Glutamatergic neuron (in vitro differentiated cells): ENCODE measurements at regions not wholly inside any gene's neighbourhood (a gene's known extent, or its start where the extent isn't known, plus 50 kb on each side); places are given as distances from the start of the nearest gene placed in this dataset.

Experiments
- DNase-seq: peaks from one replicate; pipeline ENCODE4 v3.0.0; 2022
- H3K27ac Mint-ChIP-seq: one replicate; pipeline ENCODE4 v1.8.0; 2020; ENCODE audit warnings: mild to moderate bottlenecking, mixed read lengths, inconsistent platforms; ENCODE audit not compliant: unreplicated experiment
- H3K27me3 Mint-ChIP-seq: one replicate; pipeline ENCODE4 v1.8.0; 2020; ENCODE audit warnings: mild to moderate bottlenecking, moderate library complexity, mixed read lengths, inconsistent platforms; ENCODE audit not compliant: unreplicated experiment
- H3K36me3 Mint-ChIP-seq: one replicate; pipeline ENCODE4 v1.8.0; 2020; ENCODE audit warnings: mild to moderate bottlenecking, mixed read lengths, inconsistent platforms; ENCODE audit not compliant: unreplicated experiment
- H3K4me1 Mint-ChIP-seq: one replicate; pipeline ENCODE4 v1.8.0; 2020; ENCODE audit warnings: mild to moderate bottlenecking, low read depth, mixed read lengths, inconsistent platforms; ENCODE audit not compliant: unreplicated experiment
- H3K4me3 Mint-ChIP-seq: one replicate; pipeline ENCODE4 v1.8.0; 2020; ENCODE audit warnings: mild to moderate bottlenecking, mixed read lengths, inconsistent platforms; ENCODE audit not compliant: unreplicated experiment
- H3K9me3 Mint-ChIP-seq: one replicate; pipeline ENCODE4 v1.8.0; 2020; ENCODE audit warnings: mild to moderate bottlenecking, moderate library complexity, mixed read lengths, inconsistent platforms; ENCODE audit not compliant: unreplicated experiment
- CTCF ChIP-seq: fragments of 200-600 bp; sonication (generic); IDR thresholded peaks from one replicate; pipeline ENCODE4 v1.5.0; 2021; ENCODE audit not compliant: partially characterized antibody, unreplicated experiment

GRCh38 chr4:111596491-111596890 lies 548.8 kb upstream of the FAM241A start:
- no peaks in the 10 kb centered on the region for H3K4me1 Mint-ChIP-seq
- no peaks in the 10 kb centered on the region for H3K9me3 Mint-ChIP-seq
- no peak for DNase-seq
- TF ChIP-seq CTCF: no peak
- H3K4me3 Mint-ChIP-seq: no peak overlapping the region
- no peak overlapping the region for H3K27ac Mint-ChIP-seq
- no peaks in the 10 kb centered on the region for H3K27me3 Mint-ChIP-seq
- H3K36me3 Mint-ChIP-seq: no peaks in the 10 kb centered on the region

- Mint-ChIP-seq H3K9me3 (no peaks in the 10 kb centered on the region), H3K4me3 (no peak overlapping the region), H3K27me3 (no peaks in the 10 kb centered on the region), H3K4me1 (no peaks in the 10 kb centered on the region), H3K36me3 (no peaks in the 10 kb centered on the region), H3K27ac (no peak overlapping the region)
- no peak for TF ChIP-seq CTCF
- DNase-seq: no peak
Measured at GRCh38 chr4:111601671-111602070, 543.6 kb upstream of the FAM241A start.

- Mint-ChIP-seq H3K27me3 (no peaks in the 10 kb centered on the region), H3K36me3 (no peaks in the 10 kb centered on the region), H3K9me3 (no peaks in the 10 kb centered on the region), H3K4me1 (no peaks in the 10 kb centered on the region), H3K27ac (no peak overlapping the region), H3K4me3 (no peak overlapping the region)
- TF ChIP-seq CTCF: no peak
- no peak for DNase-seq
Measured at GRCh38 chr4:111602848-111603247, 542.4 kb upstream of the FAM241A start.

GRCh38 chr4:111605111-111605510 lies 540.1 kb upstream of the FAM241A start:
- DNase-seq: no peak

GRCh38 chr4:111610681-111611080 lies 534.6 kb upstream of the FAM241A start:
- Mint-ChIP-seq H3K36me3 (no peaks in the 10 kb centered on the region), H3K9me3 (no peaks in the 10 kb centered on the region), H3K4me3 (no peak overlapping the region), H3K27me3 (no peaks in the 10 kb centered on the region), H3K27ac (no peak overlapping the region), H3K4me1 (no peaks in the 10 kb centered on the region)
- no peak for TF ChIP-seq CTCF
- DNase-seq: no peak

More at GRCh38 chr4:111605111-111605510, 540.1 kb upstream of the FAM241A start:
- Mint-ChIP-seq H3K9me3 (no peaks in the 10 kb centered on the region), H3K36me3 (no peaks in the 10 kb centered on the region), H3K4me1 (no peaks in the 10 kb centered on the region), H3K27ac (no peak overlapping the region), H3K27me3 (no peaks in the 10 kb centered on the region), H3K4me3 (no peak overlapping the region)
- TF ChIP-seq CTCF: no peak
